ENCODE measurements at regions not wholly inside any gene's neighbourhood (a gene's known extent, or its start where the extent isn't known, plus 50 kb on each side); places are given as distances from the start of the nearest gene placed in this dataset.

- TF ChIP-seq CTCF (conservative IDR thresholded peaks at IDR 0.05; ENCODE audit: control insufficient read depth, insufficient read depth, low read depth, low read length) = no peak
- H3K4me3 ChIP-seq (ENCODE audit: control insufficient read depth, low read depth, low read length) = no peak overlapping the region
- no peak for DNase-seq (ENCODE audit: low read depth)
Observed at GRCh38 chr4:22312113-22312512, 203.8 kb downstream of the ADGRA3 start.

GRCh38 chr4:22301253-22301652 is 214.6 kb downstream of the ADGRA3 start:
- DNase-seq (ENCODE audit: low read depth) = no peak
- no peak for TF ChIP-seq CTCF (conservative IDR thresholded peaks at IDR 0.05; ENCODE audit: control insufficient read depth, insufficient read depth, low read depth, low read length)
- no peak overlapping the region for H3K4me3 ChIP-seq (ENCODE audit: control insufficient read depth, low read depth, low read length)

GRCh38 chr4:22299678-22300077 is 216.2 kb downstream of the ADGRA3 start:
- no peak for DNase-seq (ENCODE audit: low read depth)
- no peak for TF ChIP-seq CTCF (conservative IDR thresholded peaks at IDR 0.05; ENCODE audit: control insufficient read depth, insufficient read depth, low read depth, low read length)
- no peak overlapping the region for H3K4me3 ChIP-seq (ENCODE audit: control insufficient read depth, low read depth, low read length)

GRCh38 chr4:22287631-22288030 is 228.2 kb downstream of the ADGRA3 start:
- H3K4me3 ChIP-seq (ENCODE audit: control insufficient read depth, low read depth, low read length) = no peak overlapping the region

GRCh38 chr4:22268350-22269025 is 247.4 kb downstream of the ADGRA3 start:
- no peak for TF ChIP-seq CTCF (conservative IDR thresholded peaks at IDR 0.05; ENCODE audit: control insufficient read depth, insufficient read depth, low read depth, low read length)
- no peak for DNase-seq (ENCODE audit: low read depth)
- no peak overlapping the region for H3K4me3 ChIP-seq (ENCODE audit: control insufficient read depth, low read depth, low read length)

More at GRCh38 chr4:22287631-22288030, 228.2 kb downstream of the ADGRA3 start:
- no peak for DNase-seq (ENCODE audit: low read depth)
- no peak for TF ChIP-seq CTCF (conservative IDR thresholded peaks at IDR 0.05; ENCODE audit: control insufficient read depth, insufficient read depth, low read depth, low read length)

- no peak for TF ChIP-seq CTCF (conservative IDR thresholded peaks at IDR 0.05; ENCODE audit: control insufficient read depth, insufficient read depth, low read depth, low read length)
- no peak for DNase-seq (ENCODE audit: low read depth)
- H3K4me3 ChIP-seq (ENCODE audit: control insufficient read depth, low read depth, low read length) = no peak overlapping the region
Observed at GRCh38 chr4:22264261-22264660, 251.6 kb downstream of the ADGRA3 start.

- H3K4me3 ChIP-seq (ENCODE audit: control insufficient read depth, low read depth, low read length) = no peak overlapping the region
- TF ChIP-seq CTCF (conservative IDR thresholded peaks at IDR 0.05; ENCODE audit: control insufficient read depth, insufficient read depth, low read depth, low read length) = no peak
- no peak for DNase-seq (ENCODE audit: low read depth)
Observed at GRCh38 chr4:22253431-22253830, 262.4 kb downstream of the ADGRA3 start.
